Glomerular visceral epithelial cell (primary cell): ENCODE measurements at regions not wholly inside any gene's neighbourhood (a gene's known extent, or its start where the extent isn't known, plus 50 kb on each side); places are given as distances from the start of the nearest gene placed in this dataset.
"Not testable (repeated sequence)": the region's sequence is repeated elsewhere in the genome, so short reads cannot be mapped to it uniquely, and the experiment has no call there.

ENCODE experiments used
- DNase-seq: peaks from one replicate; pipeline ENCODE4 v3.0.0-alpha.2; 2016; ENCODE audit errors: extremely low spot score

DNA sequence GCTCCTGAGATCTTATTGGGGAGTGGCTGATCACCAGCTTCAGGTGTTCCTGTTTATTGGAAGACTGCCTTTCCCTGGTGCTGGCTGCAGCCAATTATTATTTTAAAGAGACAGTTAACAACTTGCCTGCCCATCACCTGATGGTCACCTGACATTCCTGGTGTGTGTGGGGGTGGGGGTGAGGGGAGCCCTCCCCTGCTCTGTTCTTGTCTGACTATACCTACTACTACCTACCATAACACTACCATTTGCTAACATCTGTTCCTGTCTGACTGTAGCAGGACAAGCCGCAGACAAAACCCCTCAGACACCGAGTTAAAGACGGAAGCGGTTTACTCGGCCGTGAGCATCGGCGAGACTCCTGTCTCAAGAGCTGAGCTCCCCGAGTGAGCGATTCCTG lies 54.9 kb upstream of the NBPF3 start:
- no peak for DNase-seq

DNA sequence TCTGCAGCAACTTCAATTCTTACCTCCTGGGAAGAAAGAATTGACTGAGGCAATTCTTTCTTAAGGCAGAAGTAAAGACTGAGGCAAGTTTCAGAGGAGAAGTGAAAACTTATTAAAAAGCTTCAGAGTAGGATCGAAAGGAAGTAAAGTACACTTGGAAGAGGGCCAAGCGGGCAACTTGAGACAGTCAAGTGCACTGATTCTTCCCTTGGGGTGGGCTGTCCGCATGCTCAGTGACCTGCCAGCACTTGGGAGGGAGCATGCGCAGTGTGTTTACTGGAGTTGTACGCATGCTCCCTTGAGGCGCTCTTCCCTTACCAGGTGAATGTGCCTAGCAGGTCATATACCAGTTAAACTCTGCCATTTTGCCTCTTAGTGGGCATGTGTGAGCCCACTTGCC lies 55.3 kb upstream of the NBPF3 start:
- no peak for DNase-seq

DNA sequence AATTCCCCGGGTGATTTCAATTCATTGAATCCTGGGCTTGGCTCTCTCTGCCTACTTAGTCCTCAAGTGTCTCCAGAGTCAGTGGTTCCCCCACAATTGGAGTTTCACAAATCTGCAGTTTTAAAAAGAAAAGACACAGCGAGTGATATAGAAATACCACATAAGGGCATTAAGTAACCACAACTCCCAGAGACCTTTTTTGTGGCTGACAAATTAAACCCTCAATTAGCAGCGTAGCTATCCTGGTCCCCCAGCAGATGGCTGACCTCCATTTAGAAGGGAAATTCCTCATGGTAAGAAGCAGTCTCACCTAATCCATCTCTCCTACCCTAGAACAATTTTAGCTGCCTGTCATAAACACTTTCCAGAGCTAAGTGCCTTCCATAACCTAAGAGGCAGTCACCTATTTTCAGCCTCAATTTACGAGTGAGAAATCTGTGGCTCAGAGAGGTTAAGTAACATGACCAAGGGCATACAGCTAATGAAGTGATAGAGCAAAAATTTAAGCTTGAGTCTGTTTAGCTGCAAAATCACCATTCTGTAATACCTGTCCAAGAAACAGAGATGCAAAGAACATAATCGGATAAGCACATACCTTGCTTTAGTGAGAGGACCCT lies 56.0 kb upstream of the NBPF3 start:
- no peak for DNase-seq

DNA sequence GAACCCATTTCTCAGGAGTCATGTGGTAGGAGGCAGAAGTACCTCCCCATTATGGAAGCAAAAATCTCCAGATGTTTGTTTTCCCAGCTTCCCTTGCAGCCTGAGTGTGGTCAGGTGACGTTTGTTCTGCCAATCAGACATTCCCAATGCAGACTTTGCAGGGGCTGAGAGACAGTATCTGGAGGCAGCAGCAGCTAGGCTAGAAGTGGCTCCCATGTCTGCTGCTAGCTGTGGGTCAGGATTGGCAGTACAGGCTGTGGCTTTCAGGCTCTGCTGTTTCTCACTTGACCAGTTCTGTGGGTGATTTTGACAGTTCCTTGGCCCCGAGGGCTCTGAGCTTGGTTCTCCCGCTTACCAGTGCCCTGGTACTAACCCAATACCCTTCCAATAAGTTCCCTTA lies 58.6 kb upstream of the NBPF3 start:
- no peak for DNase-seq

DNA sequence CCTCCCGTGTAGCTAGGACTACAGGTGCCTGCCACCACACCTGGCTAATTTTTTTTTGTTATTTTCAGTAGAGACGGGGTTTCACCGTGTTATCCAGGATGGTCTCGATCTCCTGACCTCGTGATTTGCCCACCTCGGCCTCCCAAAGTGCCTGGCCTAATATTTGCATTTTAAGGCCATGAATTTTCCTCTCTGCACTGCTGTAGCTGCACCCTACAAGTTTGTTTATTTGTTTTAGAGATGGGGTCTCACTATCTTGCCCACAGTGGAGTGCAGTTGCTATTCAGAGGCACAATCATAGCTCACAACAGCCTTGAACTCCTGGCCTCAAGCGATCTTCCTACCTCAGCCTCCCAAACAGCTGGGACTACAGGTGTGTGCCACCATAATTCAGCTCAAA lies 59.8 kb upstream of the NBPF3 start:
- not testable (repeated sequence) for DNase-seq

DNA sequence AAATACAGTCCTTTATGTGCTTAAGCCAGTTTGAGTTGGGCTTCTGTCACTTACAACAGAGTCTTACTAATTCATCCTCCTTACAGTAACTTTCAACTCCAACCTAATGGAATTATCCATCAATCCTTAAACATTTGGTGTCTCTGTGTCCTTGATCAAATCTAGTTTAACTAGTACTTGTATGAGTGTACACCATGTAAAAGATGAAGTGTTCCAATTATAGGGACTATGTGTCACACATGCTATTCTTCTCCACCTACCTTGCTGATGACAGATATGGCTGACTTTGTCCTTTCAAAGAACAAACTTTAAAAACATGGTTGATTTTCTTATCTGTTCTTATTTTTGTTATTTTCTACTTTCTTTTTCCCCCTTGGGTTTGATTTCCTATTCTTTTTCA lies 60.4 kb upstream of the NBPF3 start:
- no peak for DNase-seq

DNA sequence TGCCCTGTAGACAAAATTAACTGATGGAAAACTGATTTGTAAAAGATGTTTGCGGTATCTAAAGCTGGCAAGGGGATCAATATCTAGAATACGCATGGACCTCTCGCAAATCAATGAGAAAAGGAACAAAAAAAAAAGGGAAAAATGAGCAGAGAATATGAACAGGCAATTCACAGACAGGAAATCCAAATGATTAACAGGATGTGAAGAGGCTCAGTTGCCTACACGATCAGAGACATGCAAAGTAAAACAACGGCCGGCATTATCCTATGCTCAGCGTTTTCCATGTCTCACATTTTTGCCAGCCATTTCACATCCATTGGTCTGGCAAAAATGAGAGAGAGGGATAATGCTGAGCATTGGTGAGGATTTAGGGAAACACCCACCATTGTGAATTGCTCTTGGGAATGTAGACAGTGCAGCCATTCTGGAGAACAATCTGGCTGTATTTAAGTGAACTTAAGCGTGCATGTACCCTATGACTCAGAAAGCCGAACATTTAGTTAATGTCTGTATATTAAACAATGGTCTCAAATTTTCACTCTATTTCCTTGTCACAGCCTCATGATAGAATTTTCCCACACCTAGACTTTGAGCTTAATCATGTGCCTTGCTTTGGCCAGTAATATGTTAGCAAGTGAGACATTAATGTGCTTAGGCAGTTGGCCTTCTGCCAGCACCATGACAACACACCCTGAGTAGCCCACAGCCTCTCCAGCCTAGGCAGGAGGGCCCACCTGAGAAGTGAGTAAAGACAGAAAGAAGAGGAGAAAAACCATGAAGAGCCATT lies 61.0 kb upstream of the NBPF3 start:
- peak; percentile 66 for DNase-seq

DNA sequence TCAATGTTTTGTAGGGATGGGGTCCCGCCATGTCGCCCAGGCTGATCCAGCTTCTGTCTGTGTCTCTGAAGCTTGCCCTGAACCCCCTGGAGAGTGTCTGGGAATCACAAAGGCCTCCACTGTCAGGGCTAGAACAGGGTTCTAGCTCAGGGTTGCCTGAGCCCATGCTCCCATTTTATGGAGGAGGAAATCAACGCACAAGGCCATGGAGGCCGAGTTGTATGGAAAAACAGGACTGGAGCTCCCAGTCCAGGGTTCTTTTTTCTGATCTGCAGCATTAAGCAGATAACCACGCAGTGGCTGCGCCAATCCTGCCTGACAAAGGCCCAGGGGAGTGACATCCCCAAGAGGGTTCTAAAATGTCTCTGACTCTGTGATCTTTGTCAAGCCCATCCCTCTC lies 67.6 kb upstream of the NBPF3 start:
- no peak for DNase-seq

DNA sequence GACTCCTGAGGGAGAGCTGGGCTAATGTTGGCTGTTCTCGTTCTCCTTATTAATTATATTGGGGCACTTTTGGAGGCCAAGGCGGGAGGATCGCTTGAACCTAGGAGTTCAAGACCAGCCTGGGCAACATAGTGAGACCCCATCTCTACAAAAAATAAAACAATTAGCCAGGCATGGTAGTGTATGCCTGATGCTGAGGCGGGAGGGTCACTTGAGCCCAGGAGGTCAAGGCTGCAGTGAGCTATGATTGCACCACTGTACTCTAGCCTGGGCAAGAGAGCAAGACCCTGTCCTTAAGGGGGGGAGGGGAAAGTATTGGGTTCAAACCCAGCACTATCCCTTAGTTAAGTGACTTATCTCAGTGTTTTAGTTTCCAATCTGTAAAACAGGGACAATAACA lies 70.0 kb upstream of the NBPF3 start:
- no peak for DNase-seq

DNA sequence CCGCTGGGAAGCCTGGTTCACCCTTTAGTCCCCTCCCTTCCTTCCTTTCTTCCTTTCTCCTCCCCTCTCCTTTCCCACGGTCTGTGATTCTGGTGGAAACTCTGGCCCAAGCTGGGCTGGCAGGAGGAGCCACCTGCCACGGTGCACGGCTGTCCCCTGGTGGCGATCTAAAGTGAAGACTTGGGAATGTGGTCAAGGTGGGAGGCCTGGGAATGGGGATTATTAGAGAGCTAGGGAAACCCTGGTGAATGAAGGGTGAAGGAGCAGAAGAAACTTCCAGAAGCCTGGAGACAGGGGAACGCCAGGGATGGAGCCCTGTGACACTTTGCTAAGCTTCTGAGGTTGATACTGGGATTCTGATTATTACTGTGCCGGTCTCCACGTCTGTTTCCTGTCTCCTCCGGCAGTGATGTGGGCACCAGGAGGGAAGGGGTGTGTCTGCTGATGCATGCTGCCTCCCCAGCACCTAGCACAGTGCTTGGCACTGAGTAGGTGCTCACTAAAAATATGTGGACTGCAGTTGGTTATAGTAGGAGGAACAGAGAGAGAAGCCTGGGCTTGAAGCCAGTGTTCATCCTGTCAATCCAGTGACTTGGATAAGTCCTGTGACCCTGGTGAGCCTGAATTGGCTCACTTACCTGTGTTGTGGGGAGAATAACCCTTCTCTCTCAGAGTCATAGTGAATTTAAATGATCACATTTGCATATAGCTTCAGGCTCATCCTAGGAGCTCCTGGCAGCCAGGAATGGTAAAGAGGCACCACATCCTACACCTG lies 71.2 kb upstream of the NBPF3 start:
- DNase-seq, result peak; percentile 77

DNA sequence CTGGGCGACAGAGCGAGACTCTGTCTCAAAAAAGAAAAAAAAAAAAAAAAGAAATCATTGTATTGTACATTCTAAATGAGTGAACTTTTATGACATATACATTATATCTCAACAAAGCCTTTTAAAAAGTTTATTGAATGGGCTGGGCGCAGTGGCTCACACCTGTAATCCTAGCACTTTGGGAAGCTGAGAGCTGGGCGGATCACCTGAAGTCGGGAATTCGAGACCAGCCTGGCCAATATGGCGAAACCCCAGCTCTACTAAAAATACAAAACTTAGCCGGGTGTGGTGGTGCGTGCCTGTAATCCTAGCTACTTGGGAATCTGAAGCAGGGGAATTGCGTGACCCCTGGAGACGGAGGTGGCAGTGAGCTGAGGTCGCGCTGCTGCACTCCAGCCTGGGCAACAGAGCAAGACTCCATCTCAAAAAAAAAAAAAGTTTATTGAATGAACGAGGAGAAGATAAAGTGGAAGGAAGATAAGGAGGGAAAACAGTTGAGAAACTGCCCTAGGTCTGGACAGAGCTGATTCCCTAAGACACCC lies 71.9 kb upstream of the NBPF3 start:
- not testable (repeated sequence) for DNase-seq

DNA sequence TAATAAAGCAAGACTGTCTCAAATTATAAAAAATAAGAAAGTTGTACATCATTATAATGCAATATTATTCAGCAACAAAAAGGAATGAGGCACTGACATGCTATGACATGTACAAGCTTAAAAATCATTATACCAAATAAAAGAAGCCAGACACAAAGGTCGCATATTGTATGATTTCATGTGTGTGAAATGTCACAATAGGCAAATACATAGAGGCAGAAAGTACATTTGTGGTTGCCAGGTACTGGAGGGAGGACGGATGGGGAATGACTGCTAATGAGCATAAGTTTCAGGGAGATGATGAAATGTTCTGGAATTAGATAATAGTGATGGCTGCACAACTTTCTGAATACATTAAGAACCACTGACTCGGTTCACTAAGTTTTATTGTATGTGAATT lies 73.6 kb upstream of the NBPF3 start:
- no peak for DNase-seq

DNA sequence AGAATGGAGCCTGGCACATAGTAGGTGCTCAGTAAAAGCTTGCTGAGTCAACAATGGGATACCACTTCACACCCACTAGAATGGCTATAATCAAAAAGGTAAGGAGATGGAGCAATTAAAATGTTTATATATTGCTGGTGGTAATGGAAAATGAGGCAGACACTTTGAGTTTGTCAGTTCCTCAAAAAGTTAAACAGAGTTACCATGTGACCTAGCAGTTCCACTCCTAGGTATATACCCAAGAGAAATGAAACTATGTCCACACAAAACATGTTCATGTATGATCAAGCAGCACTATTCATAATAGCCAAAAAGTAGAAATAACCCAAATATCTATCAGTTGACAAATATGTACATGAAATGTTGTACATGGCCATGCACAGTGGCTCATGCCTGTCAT lies 74.8 kb upstream of the ECE1 start:
- no peak for DNase-seq

DNA sequence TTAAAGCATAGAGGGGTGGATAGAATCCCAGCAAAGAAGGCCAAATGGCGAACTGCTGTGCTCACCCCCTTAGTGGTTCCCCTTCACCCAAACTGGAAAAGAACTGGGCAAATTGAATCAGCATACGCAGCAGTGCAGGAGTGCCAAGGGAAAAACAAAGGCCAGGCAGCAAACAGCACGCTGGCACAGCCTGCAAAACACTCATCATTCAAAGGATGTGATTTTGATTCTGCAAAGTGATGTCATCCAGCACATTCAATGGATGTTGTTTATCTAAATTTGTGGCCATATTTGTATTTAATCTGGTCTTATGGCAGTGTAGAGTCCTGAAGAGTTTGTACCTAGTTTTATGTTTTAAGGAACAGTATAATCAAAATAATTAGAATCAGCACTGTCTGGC lies 71.8 kb upstream of the ECE1 start:
- no peak for DNase-seq

DNA sequence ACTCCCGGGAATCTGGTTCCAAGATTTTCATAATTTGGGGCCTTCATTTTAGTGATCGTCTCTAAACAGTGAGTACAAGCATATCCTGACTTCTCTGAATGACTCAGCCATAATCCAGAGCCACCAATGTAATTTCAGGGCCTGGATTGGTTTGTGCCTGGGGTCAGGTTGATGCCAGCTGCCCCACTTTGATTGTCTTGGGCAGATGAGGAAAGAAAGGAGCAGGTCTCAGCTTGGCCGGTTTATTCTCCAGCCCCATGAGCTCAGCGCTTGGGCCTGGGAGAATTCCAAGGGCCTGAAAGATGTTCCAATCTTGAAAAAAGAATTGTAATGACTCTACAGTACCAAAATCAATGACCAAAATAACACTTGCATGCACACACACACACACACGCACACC lies 71.2 kb upstream of the ECE1 start:
- no peak for DNase-seq

DNA sequence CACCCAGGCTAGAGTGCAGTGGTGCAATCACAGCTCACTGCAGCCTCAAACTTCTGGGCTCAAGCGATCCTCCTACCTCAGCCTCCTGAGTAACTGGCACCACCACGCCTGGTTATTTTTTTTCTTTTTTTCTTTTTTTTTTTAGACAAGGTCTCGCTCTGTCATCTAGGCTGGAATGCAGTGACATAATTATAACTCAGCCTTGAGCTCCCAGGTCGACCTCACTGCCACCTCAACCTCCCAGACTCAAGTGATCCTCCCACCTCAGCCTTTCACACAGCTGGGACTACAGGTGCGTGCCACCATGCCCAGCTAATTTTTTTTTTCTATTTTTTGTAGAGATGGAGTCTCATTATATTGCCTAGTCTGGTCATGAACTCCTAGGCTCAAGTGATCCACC lies 66.9 kb upstream of the ECE1 start:
- DNase-seq, result no peak

DNA sequence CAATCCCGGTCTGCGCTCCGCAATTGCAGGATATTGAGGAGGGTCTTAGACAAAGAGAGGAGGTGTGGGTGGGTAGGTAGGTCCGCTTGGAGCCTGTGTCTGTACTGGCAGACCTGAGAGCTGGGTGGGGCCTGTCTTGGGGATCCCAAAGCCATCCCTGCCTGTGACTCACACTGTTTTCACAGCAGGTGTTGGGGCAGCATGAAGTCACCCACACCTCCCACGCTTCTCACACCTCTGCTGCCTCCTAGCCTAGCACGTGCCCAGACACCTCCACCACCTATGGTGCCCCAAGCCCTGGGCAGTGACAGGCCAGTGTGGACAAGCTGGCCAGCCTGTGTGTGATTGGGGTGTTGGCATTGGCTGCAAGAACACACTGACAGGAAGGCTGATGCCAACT lies 65.7 kb upstream of the ECE1 start:
- DNase-seq, result no peak

DNA sequence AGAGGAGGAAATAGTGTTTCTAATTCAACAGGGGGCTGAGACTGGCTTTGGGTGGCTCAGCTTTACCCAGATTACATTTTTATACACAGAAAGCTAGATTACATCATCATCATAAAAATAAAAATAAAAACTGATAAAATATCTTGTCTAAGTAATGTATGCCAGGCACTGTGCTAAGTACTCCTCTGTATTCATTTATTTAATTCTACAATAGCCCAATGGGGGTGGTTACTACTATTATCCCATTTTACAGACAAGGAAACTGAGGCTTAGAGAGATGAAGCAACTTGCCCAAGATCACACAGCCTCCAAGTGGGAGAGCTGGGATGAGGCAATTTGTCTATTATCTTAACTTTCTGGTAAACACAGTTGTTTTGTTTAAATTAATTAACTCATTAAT lies 62.3 kb upstream of the ECE1 start:
- no peak for DNase-seq

DNA sequence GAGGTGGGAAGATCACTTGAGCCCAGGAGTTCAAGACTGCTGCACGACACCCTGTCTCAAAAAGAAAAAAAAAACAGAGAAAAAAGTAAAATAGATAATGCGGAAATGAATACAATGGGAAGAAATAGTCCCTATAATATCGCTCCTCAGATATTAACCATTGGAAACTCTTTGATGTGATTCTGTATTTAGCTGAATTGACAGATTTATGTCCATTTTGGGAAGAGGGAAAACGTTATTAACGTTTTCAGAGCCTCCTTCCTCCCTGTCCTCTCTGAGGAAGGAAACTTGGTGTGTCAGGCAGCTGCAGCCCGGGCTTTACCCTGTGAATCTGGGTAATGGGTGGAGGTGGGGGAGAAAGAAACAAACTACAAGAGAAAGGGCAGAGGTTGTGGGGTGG lies 61.6 kb upstream of the ECE1 start:
- no peak for DNase-seq

DNA sequence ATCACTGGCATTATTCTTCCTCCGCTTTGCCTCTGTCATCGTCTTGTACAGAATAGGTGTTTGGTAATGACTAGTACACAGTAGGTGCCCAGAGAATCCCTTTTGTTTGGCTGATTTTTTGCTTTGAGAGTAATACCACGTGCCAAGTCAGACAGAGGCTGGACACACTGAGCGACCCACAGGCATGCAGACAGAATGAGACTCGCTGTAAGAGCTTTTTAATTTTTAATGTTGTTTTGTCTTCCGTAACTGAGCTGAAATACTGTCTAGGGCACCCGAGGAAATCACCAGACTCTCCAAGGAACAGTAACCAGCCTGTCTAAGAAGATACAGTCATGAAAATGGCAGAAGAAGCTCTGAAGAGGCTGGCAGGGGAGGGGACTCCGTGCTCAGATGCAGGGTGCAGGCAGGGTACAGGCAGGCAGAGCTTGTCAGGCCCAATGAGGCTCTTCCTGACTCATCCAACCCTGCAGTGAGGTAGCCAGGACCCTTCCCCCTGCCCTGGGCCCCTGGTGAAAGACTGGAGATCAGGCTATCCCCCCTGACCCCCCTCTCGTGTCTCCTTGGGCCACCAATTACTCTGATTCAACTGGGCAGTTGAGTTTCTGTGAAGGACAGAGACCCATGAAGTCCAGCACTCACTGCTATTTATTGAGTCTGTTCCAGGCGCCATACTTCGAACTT lies 60.1 kb upstream of the ECE1 start:
- peak; percentile 17 for DNase-seq

DNA sequence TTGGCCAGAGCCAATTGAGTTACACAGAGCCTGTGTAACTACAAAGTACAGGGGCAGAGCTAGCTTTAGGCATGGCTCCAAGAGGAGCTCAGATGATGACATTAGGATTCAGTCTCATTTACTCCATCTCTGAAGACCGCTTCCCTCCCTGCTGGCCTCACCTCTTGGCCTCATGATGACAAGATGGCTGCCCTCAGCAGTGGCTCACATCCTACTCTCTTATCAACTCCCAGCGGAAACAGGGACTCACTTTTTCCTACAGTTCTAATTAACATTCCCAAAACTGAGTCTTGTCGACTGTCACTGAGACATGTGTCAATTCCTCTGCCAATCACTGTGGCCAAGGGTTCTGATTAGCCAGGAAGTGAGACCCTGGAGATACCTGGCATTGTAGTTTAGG lies 59.4 kb upstream of the ECE1 start:
- no peak for DNase-seq

DNA sequence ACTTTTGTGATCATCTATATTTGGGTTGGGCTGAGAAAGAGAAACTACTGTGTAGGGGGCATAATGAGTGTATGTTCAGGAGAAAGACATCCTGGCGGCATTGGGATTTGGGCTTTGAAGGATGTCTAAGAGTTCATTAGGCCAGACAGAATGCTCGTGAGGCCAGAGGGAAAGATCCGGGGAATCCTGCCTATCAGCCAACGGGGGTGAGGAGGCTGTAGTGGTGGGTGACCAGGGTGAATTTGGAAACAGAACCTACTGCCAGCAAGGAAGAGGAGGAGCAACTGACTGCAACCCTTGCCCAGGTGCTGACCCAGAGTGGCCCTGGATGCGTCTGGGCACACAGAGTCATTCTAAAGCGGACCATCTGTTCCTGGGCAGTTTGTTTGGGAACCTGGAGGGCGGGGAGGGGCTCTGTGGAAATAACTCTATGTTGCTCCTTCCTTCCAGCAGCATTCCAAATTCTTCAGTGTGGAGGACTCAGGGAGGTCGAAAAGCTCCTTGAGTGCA lies 56.9 kb upstream of the ECE1 start:
- no peak for DNase-seq
